ENCODE measurements at regions not wholly inside any gene's neighbourhood (a gene's known extent, or its start where the extent isn't known, plus 50 kb on each side); places are given as distances from the start of the nearest gene placed in this dataset.

- peak overlapping the region; percentile 79 for H3K9ac ChIP-seq (ENCODE audit: low read depth, low read length, poor library complexity, severe bottlenecking)
- TF ChIP-seq EZH2phosphoT487 (IDR thresholded peaks at IDR 0.05; ENCODE audit: borderline replicate concordance) (no peak), CTCF (conservative IDR thresholded peaks at IDR 0.05; ENCODE audit: low read length) (no peak)
- H3K36me3 ChIP-seq (ENCODE audit: insufficient read depth, low read length), result no peaks in the 10 kb centered on the region
- no peaks in the 10 kb centered on the region for H4K20me1 ChIP-seq (ENCODE audit: insufficient read depth, low read length, poor library complexity, severe bottlenecking)
- H3F3A ChIP-seq (ENCODE audit: low read depth), result no peaks in the 10 kb centered on the region
- H3K27me3 ChIP-seq (ENCODE audit: insufficient read depth, low read length, poor library complexity, severe bottlenecking), result no peaks in the 10 kb centered on the region
- H3K4me3 ChIP-seq (ENCODE audit: low read length, poor library complexity, severe bottlenecking), result peak overlapping the region; percentile 69
- H3K4me2 ChIP-seq (ENCODE audit: low read depth, low read length, poor library complexity, severe bottlenecking), result peak overlapping the region; percentile 91
- no peak overlapping the region for H2AFZ ChIP-seq (ENCODE audit: low read length)
- H3K79me2 ChIP-seq (ENCODE audit: insufficient read depth, low read length), result no peaks in the 10 kb centered on the region
- H3K4me1 ChIP-seq (ENCODE audit: insufficient read depth, low read length, poor library complexity, severe bottlenecking), result peaks cover 63% of the 10 kb centered on the region
- no peaks in the 10 kb centered on the region for H3K9me2 ChIP-seq (replicated peaks; ENCODE audit: low read depth, low read length)
- peaks cover 3% of the 10 kb centered on the region; the same call in 1 of the 2 replicates for H3K9me3 ChIP-seq (ENCODE audit: insufficient read depth, low read depth, low read length)
These were observed 84.8 kb downstream of the PPCDC start for GRCh38 chr15:75107908-75108838.

- H3K9ac ChIP-seq (ENCODE audit: low read depth, low read length, poor library complexity, severe bottlenecking), result peak overlapping the region; percentile 77
- TF ChIP-seq EZH2phosphoT487 (IDR thresholded peaks at IDR 0.05; ENCODE audit: borderline replicate concordance), result no peak
- TF ChIP-seq CTCF (conservative IDR thresholded peaks at IDR 0.05; ENCODE audit: low read length), result no peak
These were observed 85.8 kb downstream of the PPCDC start for GRCh38 chr15:75109021-75109735.

GRCh38 chr15:75109736-75110130 lies 86.3 kb downstream of the PPCDC start:
- Histone ChIP-seq H3K4me1 (ENCODE audit: insufficient read depth, low read length, poor library complexity, severe bottlenecking) (peaks cover 56% of the 10 kb centered on the region), H3F3A (ENCODE audit: low read depth) (no peaks in the 10 kb centered on the region), H3K79me2 (ENCODE audit: insufficient read depth, low read length) (no peaks in the 10 kb centered on the region), H3K9me3 (ENCODE audit: insufficient read depth, low read depth, low read length) (peaks cover 5% of the 10 kb centered on the region; the same call in 1 of the 2 replicates), H3K9me2 (replicated peaks; ENCODE audit: low read depth, low read length) (no peaks in the 10 kb centered on the region), H3K9ac (ENCODE audit: low read depth, low read length, poor library complexity, severe bottlenecking) (peak overlapping the region; percentile 77), H3K4me2 (ENCODE audit: low read depth, low read length, poor library complexity, severe bottlenecking) (peak overlapping the region; percentile 91), H3K4me3 (ENCODE audit: low read length, poor library complexity, severe bottlenecking) (peak overlapping the region; percentile 41), H3K27me3 (ENCODE audit: insufficient read depth, low read length, poor library complexity, severe bottlenecking) (no peaks in the 10 kb centered on the region), H2AFZ (ENCODE audit: low read length) (no peak overlapping the region), H4K20me1 (ENCODE audit: insufficient read depth, low read length, poor library complexity, severe bottlenecking) (no peaks in the 10 kb centered on the region), H3K36me3 (ENCODE audit: insufficient read depth, low read length) (no peaks in the 10 kb centered on the region)
- TF ChIP-seq CTCF (conservative IDR thresholded peaks at IDR 0.05; ENCODE audit: low read length) (no peak), EZH2phosphoT487 (IDR thresholded peaks at IDR 0.05; ENCODE audit: borderline replicate concordance) (no peak)

More at GRCh38 chr15:75109021-75109735, 85.8 kb downstream of the PPCDC start:
- Histone ChIP-seq H3K4me1 (ENCODE audit: insufficient read depth, low read length, poor library complexity, severe bottlenecking) (peaks cover 62% of the 10 kb centered on the region), H3K4me3 (ENCODE audit: low read length, poor library complexity, severe bottlenecking) (peak overlapping the region; percentile 41), H3K4me2 (ENCODE audit: low read depth, low read length, poor library complexity, severe bottlenecking) (peak overlapping the region; percentile 91), H3K9me2 (replicated peaks; ENCODE audit: low read depth, low read length) (no peaks in the 10 kb centered on the region), H4K20me1 (ENCODE audit: insufficient read depth, low read length, poor library complexity, severe bottlenecking) (no peaks in the 10 kb centered on the region), H3K36me3 (ENCODE audit: insufficient read depth, low read length) (no peaks in the 10 kb centered on the region), H3K9me3 (ENCODE audit: insufficient read depth, low read depth, low read length) (peaks cover 5% of the 10 kb centered on the region; the same call in 1 of the 2 replicates), H3K79me2 (ENCODE audit: insufficient read depth, low read length) (no peaks in the 10 kb centered on the region), H3F3A (ENCODE audit: low read depth) (no peaks in the 10 kb centered on the region), H3K27me3 (ENCODE audit: insufficient read depth, low read length, poor library complexity, severe bottlenecking) (no peaks in the 10 kb centered on the region), H2AFZ (ENCODE audit: low read length) (no peak overlapping the region)
